GM12878 (cell line): ENCODE measurements at regions not wholly inside any gene's neighbourhood (a gene's known extent, or its start where the extent isn't known, plus 50 kb on each side); places are given as distances from the start of the nearest gene placed in this dataset.

Experiments used
- ATAC-seq: fragments of 200-7000 bp; cut with Tn5 transposase; 3 replicates; pipeline ENCODE4 v1.9.1; 2020; ENCODE audit warnings: mild to moderate bottlenecking, moderate library complexity
- BruUV-seq: library from RNA; stranded (reverse); fragments of 400-500 nt; replicated peaks from 2 replicates; lab custom pipeline; 2021; lab: Mats Ljungman, UMichigan
- CTCF ChIA-PET: fragments of 300-600 bp; sonication (Branson Sonifier 250); formaldehyde crosslinking; extraction: SDS; loops from one replicate; lab custom pipeline; 2021; ENCODE audit warnings: inconsistent platforms; lab: Yijun Ruan, JAX
- POLR2A ChIA-PET: fragments of 350-600 bp; formaldehyde crosslinking; extraction: SDS; loops from one replicate; lab custom pipeline; 2021; ENCODE audit warnings: inconsistent platforms; lab: Charles Lee
- RAD21 ChIA-PET: fragments of 300-600 bp; sonication (Branson Sonifier 250); formaldehyde crosslinking; loops from one replicate; lab custom pipeline; 2023; ENCODE audit warnings: antibody characterized with exemption; ENCODE audit not compliant: unreplicated experiment; lab: Charles Lee
- SMC1A ChIA-PET: fragments of 300-600 bp; sonication (Branson Sonifier 250); formaldehyde crosslinking; loops from one replicate; lab custom pipeline; 2023; ENCODE audit not compliant: unreplicated experiment, uncharacterized antibody; lab: Charles Lee
- DNase-seq: peaks from one replicate; pipeline ENCODE4 v3.0.0-alpha.2; 2011; ENCODE audit warnings: low read depth, low spot score
- FAIRE-seq: peaks from 3 replicates; lab custom pipeline; 2011; peaks lifted over from hg19 to GRCh38; lab: Jason Lieb, UNC
- H2AFZ ChIP-seq: 2 replicates; pipeline ENCODE4 v1.6.0; 2011; ENCODE audit warnings: low read depth, low read length, control low read depth; ENCODE audit not compliant: control insufficient read depth
- H3K27ac ChIP-seq: 2 replicates; pipeline ENCODE4 v1.5.1; 2011; ENCODE audit warnings: control low read depth; ENCODE audit not compliant: control insufficient read depth, insufficient read depth
- H3K27me3 ChIP-seq, 2 experiments: replicated peaks in 1 of 2; 2 replicates each; pipeline versions ENCODE4 v1.6.0 to v1.6.1; 2011; ENCODE audit warnings: low read length in 1 of 2; ENCODE audit not compliant: control insufficient read depth in 2 of 2, insufficient read depth in 2 of 2
- H3K36me3 ChIP-seq, 2 experiments: 2 replicates each; pipeline ENCODE4 v1.5.1; 2011; ENCODE audit warnings: low read length in 1 of 2; ENCODE audit not compliant: control insufficient read depth in 2 of 2, insufficient read depth in 2 of 2
- H3K4me1 ChIP-seq: 2 replicates; pipeline ENCODE4 v1.6.1; 2011; ENCODE audit warnings: mild to moderate bottlenecking, low read length, moderate library complexity, mixed read lengths; ENCODE audit not compliant: control insufficient read depth, insufficient read depth
- H3K4me2 ChIP-seq: 2 replicates; pipeline ENCODE4 v1.6.0; 2011; ENCODE audit warnings: control low read depth; ENCODE audit not compliant: control insufficient read depth, insufficient read depth
- H3K4me3 ChIP-seq: fragments of 200-600 bp; sonication (generic); 2 replicates; pipeline ENCODE4 v1.5.1; 2016
- H3K79me2 ChIP-seq: 2 replicates; pipeline ENCODE4 v1.6.0; 2011; ENCODE audit warnings: low read length; ENCODE audit not compliant: control insufficient read depth, insufficient read depth
- H3K9ac ChIP-seq: 2 replicates; pipeline ENCODE4 v1.8.0; 2011; ENCODE audit warnings: low read length, control low read depth, mixed read lengths; ENCODE audit not compliant: control insufficient read depth, insufficient read depth
- H3K9me3 ChIP-seq: replicated peaks from 3 replicates; pipeline ENCODE4 v1.5.1; 2011; ENCODE audit warnings: mild to moderate bottlenecking, low read length; ENCODE audit not compliant: control insufficient read depth, insufficient read depth
- H4K20me1 ChIP-seq: 2 replicates; pipeline ENCODE4 v1.6.0; 2011; ENCODE audit not compliant: control insufficient read depth, insufficient read depth
- CBX5 ChIP-seq: sonication (generic); IDR thresholded peaks from 2 replicates; pipeline ENCODE4 v1.6.1; 2016; ENCODE audit warnings: low read depth, moderate library complexity, mild to moderate bottlenecking, inconsistent platforms
- HSF1 ChIP-seq: fragments of 150-350 bp; IDR thresholded peaks from 2 replicates; pipeline ENCODE4 v1.6.1; 2014; ENCODE audit warnings: mild to moderate bottlenecking, low read depth, low read length
- MLLT1 ChIP-seq: fragments of 450-650 bp; IDR thresholded peaks from 2 replicates; pipeline ENCODE4 v1.6.1; 2016; ENCODE audit warnings: mild to moderate bottlenecking
- PBX3 ChIP-seq: IDR thresholded peaks from 2 replicates; pipeline ENCODE4 v1.6.1; 2011; ENCODE audit warnings: mild to moderate bottlenecking, low read depth, low read length, moderate library complexity; ENCODE audit not compliant: insufficient replicate concordance
- SMAD1 ChIP-seq: fragments of 450-650 bp; IDR thresholded peaks from 2 replicates; pipeline ENCODE4 v1.6.1; 2018; ENCODE audit warnings: mild to moderate bottlenecking, low read depth; ENCODE audit not compliant: partially characterized antibody
- WGBS: methylation state at CpG from one replicate; pipeline ENCODE4 v1.1.6; 2016; ENCODE audit warnings: low lambda C conversion rate; ENCODE audit not compliant: insufficient replicate concordance, insufficient coverage; ENCODE audit errors: missing lambda C conversion rate; 5-methylcytosine and 5-hydroxymethylcytosine counted together
- in situ Hi-C: fragments of 300-500 bp; cut with MboI; formaldehyde crosslinking; loops from 9 replicates; pipeline ENCODE4 v1.14.3; 2018; ENCODE audit warnings: mixed read lengths
- intact Hi-C: fragments of 100-400 bp; cut with micrococcal nuclease; formaldehyde crosslinking; loops from one replicate; pipeline ENCODE4 v1.14.2; 2022; ENCODE audit not compliant: unreplicated experiment

GRCh38 chr6:168196385-168196860, 117.4 kb upstream of the FRMD1 start:
- DNase-seq (no peak), FAIRE-seq (no peak), ATAC-seq (no peak)
- H3K9me3 ChIP-seq, result no peaks in the 10 kb centered on the region
- intact Hi-C loops (no loop called here), in situ Hi-C loops (no loop called here)
- no peak overlapping the region for H2AFZ ChIP-seq
- ChIA-PET SMC1A (no interaction called here), CTCF (no interaction called here), RAD21 (no interaction called here), POLR2A (no interaction called here)
- no peak overlapping the region for H3K4me3 ChIP-seq
- 36% methylated on average over 14 of the region's 14 CpGs for WGBS
- H3K79me2 ChIP-seq, result no peaks in the 10 kb centered on the region
- no peaks in the 10 kb centered on the region for H4K20me1 ChIP-seq
- TF ChIP-seq MLLT1 (no peak), PBX3 (no peak), HSF1 (no peak), SMAD1 (no peak), CBX5 (no peak)
- BruUV-seq, result no TSS peak
- no peaks in the 10 kb centered on the region for H3K4me1 ChIP-seq
- no peak overlapping the region for H3K4me2 ChIP-seq
- no peak overlapping the region for H3K27ac ChIP-seq
- no peaks in the 10 kb centered on the region for H3K36me3 ChIP-seq
- no peaks in the 10 kb centered on the region for H3K27me3 ChIP-seq
- H3K9ac ChIP-seq, result no peak overlapping the region
